DND-41 (cell line): ENCODE measurements at regions not wholly inside any gene's neighbourhood (a gene's known extent, or its start where the extent isn't known, plus 50 kb on each side); places are given as distances from the start of the nearest gene placed in this dataset.

Experiments
- ATAC-seq: fragments of 200-7000 bp; cut with Tn5 transposase; 3 replicates; pipeline ENCODE4 v1.9.1; 2021; ENCODE audit warnings: low read depth; ENCODE audit not compliant: insufficient read depth
- DNase-seq: peaks from one replicate; pipeline ENCODE4 v3.0.0-alpha.2; 2020
- H2AFZ ChIP-seq: 2 replicates; pipeline ENCODE4 v1.6.0; 2012; ENCODE audit warnings: low read depth, low read length
- H3K27ac ChIP-seq: 2 replicates; pipeline ENCODE4 v1.5.1; 2012; ENCODE audit warnings: low read length, inconsistent platforms
- H3K27me3 ChIP-seq: fragments of 200-600 bp; sonication (generic); 2 replicates; pipeline ENCODE4 v1.6.0; 2012; ENCODE audit warnings: low read length, mild to moderate bottlenecking, inconsistent platforms; ENCODE audit not compliant: insufficient read depth, poor library complexity
- H3K36me3 ChIP-seq: 2 replicates; pipeline ENCODE4 v1.5.1; 2012; ENCODE audit warnings: low read length, inconsistent platforms; ENCODE audit not compliant: insufficient read depth
- H3K4me1 ChIP-seq: 2 replicates; pipeline ENCODE4 v1.5.1; 2012; ENCODE audit warnings: mild to moderate bottlenecking, low read length; ENCODE audit not compliant: insufficient read depth
- H3K4me2 ChIP-seq: 2 replicates; pipeline ENCODE4 v1.6.0; 2012; ENCODE audit warnings: mild to moderate bottlenecking, moderate library complexity, low read length, inconsistent platforms; ENCODE audit not compliant: insufficient read depth
- H3K4me3 ChIP-seq, 2 experiments: fragments of 200-600 bp in 1 of 2; shearing (Covaris generic) in 1 of 2; 2 replicates each; pipeline ENCODE4 v1.5.1; 2012 to 2016; ENCODE audit warnings: inconsistent platforms in 2 of 2, low read length in 2 of 2, mild to moderate bottlenecking in 2 of 2, low read depth in 1 of 2, moderate library complexity in 1 of 2
- H3K79me2 ChIP-seq: 2 replicates; pipeline ENCODE4 v1.6.0; 2012; ENCODE audit warnings: low read length, inconsistent platforms; ENCODE audit not compliant: insufficient read depth
- H3K9ac ChIP-seq: 2 replicates; pipeline ENCODE4 v1.6.0; 2012; ENCODE audit warnings: low read depth, mild to moderate bottlenecking, inconsistent platforms, low read length, moderate library complexity
- H3K9me3 ChIP-seq: 2 replicates; pipeline ENCODE4 v1.5.1; 2012; ENCODE audit warnings: low read length, moderate library complexity, mild to moderate bottlenecking, inconsistent platforms; ENCODE audit not compliant: insufficient read depth, severe bottlenecking
- H4K20me1 ChIP-seq: 2 replicates; pipeline ENCODE4 v1.6.0; 2012; ENCODE audit warnings: low read length; ENCODE audit not compliant: insufficient read depth
- EZH2 ChIP-seq: IDR thresholded peaks from 3 replicates; pipeline ENCODE4 v1.6.1; 2012; ENCODE audit warnings: borderline replicate concordance, low read depth, mild to moderate bottlenecking, moderate library complexity, low read length, inconsistent platforms; ENCODE audit not compliant: severe bottlenecking
- TF ChIP-seq, protein P1 (sequence below): IDR thresholded peaks from 2 replicates; pipeline ENCODE4 v1.5.1; 2012; ENCODE audit warnings: borderline replicate concordance, low read length, moderate library complexity, mild to moderate bottlenecking; ENCODE audit not compliant: poor library complexity, severe bottlenecking; ENCODE audit errors: extremely low read depth

- H4K20me1 ChIP-seq, result no peaks in the 10 kb centered on the region
- no peak overlapping the region for H2AFZ ChIP-seq
- DNase-seq, result no peak
Measured at GRCh38 chr4:163833669-163834068, 339.2 kb downstream of the TMA16 start.

GRCh38 chr4:163846008-163846407 is 351.5 kb downstream of the TMA16 start:
- no peaks in the 10 kb centered on the region for H3K79me2 ChIP-seq
- no peak overlapping the region for H3K9ac ChIP-seq
- no peaks in the 10 kb centered on the region for H3K4me1 ChIP-seq
- no peak overlapping the region for H3K4me3 ChIP-seq
- H3K27me3 ChIP-seq, result no peaks in the 10 kb centered on the region
- no peaks in the 10 kb centered on the region for H3K36me3 ChIP-seq
- no peak for TF ChIP-seq EZH2
- TF ChIP-seq, protein P1, sequence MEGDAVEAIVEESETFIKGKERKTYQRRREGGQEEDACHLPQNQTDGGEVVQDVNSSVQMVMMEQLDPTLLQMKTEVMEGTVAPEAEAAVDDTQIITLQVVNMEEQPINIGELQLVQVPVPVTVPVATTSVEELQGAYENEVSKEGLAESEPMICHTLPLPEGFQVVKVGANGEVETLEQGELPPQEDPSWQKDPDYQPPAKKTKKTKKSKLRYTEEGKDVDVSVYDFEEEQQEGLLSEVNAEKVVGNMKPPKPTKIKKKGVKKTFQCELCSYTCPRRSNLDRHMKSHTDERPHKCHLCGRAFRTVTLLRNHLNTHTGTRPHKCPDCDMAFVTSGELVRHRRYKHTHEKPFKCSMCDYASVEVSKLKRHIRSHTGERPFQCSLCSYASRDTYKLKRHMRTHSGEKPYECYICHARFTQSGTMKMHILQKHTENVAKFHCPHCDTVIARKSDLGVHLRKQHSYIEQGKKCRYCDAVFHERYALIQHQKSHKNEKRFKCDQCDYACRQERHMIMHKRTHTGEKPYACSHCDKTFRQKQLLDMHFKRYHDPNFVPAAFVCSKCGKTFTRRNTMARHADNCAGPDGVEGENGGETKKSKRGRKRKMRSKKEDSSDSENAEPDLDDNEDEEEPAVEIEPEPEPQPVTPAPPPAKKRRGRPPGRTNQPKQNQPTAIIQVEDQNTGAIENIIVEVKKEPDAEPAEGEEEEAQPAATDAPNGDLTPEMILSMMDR, result no peak
- H2AFZ ChIP-seq, result no peak overlapping the region
- no peak overlapping the region for H3K4me2 ChIP-seq
- ATAC-seq (no peak), DNase-seq (no peak)
- no peaks in the 10 kb centered on the region for H3K9me3 ChIP-seq
- H4K20me1 ChIP-seq, result no peaks in the 10 kb centered on the region
- no peak overlapping the region for H3K27ac ChIP-seq

More at GRCh38 chr4:163833669-163834068, 339.2 kb downstream of the TMA16 start:
- no peaks in the 10 kb centered on the region for H3K27me3 ChIP-seq
- no peak overlapping the region for H3K9ac ChIP-seq
- H3K79me2 ChIP-seq, result no peaks in the 10 kb centered on the region
- no peak overlapping the region for H3K4me3 ChIP-seq
- H3K4me2 ChIP-seq, result no peak overlapping the region
- no peaks in the 10 kb centered on the region for H3K4me1 ChIP-seq
- no peaks in the 10 kb centered on the region for H3K36me3 ChIP-seq
- no peaks in the 10 kb centered on the region for H3K9me3 ChIP-seq
- no peak overlapping the region for H3K27ac ChIP-seq
- no peak for ATAC-seq
- no peak for TF ChIP-seq EZH2
- TF ChIP-seq, protein P1, result no peak

DNA sequence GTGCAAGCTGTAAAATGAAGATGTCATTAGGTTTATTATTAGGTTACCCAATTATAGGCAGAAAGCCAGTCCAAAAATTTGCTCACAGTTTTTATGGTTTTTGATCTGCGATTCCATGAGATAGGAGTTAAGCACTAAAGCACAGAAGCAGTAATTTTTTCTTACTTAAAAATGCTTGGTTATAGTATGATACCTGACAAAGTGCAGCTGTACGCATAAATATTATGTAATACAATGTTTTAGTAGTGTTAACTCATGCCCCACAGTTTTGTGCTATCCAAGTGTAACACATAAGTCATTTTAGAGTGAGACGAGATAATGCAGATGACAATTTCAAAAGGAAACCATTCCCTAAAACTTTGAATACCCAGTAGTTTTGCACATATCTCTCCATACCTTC is 357.8 kb downstream of the TMA16 start:
- ATAC-seq, result no peak
- Histone ChIP-seq H2AFZ (no peak overlapping the region), H3K27ac (no peak overlapping the region), H3K36me3 (no peaks in the 10 kb centered on the region), H4K20me1 (no peaks in the 10 kb centered on the region), H3K4me1 (no peaks in the 10 kb centered on the region), H3K9me3 (no peaks in the 10 kb centered on the region), H3K9ac (no peak overlapping the region), H3K4me3 (no peak overlapping the region), H3K4me2 (no peak overlapping the region), H3K79me2 (no peaks in the 10 kb centered on the region), H3K27me3 (no peaks in the 10 kb centered on the region)
- TF ChIP-seq EZH2, result no peak
- TF ChIP-seq, protein P1, result no peak
- no peak for DNase-seq

DNA sequence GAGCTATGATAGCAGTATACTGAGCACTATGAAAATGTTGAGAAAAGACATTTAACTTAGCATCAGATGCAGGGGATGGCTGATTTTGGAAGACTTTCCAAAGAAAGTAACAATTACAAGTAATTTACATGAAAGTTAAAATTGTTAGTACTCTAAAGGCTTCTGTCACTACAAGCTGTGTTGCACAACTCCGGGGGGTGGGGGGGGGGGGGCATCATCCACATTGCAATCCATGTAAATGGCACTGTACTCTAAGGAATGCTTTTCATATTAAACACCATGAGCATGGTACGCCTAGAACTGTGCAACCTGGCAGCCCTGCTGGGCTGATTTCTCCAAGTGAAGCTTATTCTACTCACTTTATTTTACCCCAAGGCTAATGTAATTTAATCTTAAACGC is 363.4 kb downstream of the TMA16 start:
- no peak overlapping the region for H3K27ac ChIP-seq
- ATAC-seq (no peak), DNase-seq (no peak)
- no peaks in the 10 kb centered on the region for H3K36me3 ChIP-seq
- H3K4me1 ChIP-seq, result no peaks in the 10 kb centered on the region
- TF ChIP-seq, protein P1, result no peak
- no peak for TF ChIP-seq EZH2
- H3K79me2 ChIP-seq, result no peaks in the 10 kb centered on the region
- H3K9ac ChIP-seq, result no peak overlapping the region
- no peak overlapping the region for H3K4me2 ChIP-seq
- H3K9me3 ChIP-seq, result no peaks in the 10 kb centered on the region
- no peak overlapping the region for H2AFZ ChIP-seq
- no peaks in the 10 kb centered on the region for H3K27me3 ChIP-seq
- H3K4me3 ChIP-seq, result no peak overlapping the region
- H4K20me1 ChIP-seq, result no peaks in the 10 kb centered on the region
